Mammary epithelial cell (primary cell): ENCODE measurements at regions not wholly inside any gene's neighbourhood (a gene's known extent, or its start where the extent isn't known, plus 50 kb on each side); places are given as distances from the start of the nearest gene placed in this dataset.

Experiments used
- EZH2 ChIP-seq: IDR thresholded peaks from 2 replicates; pipeline ENCODE4 v1.6.1; 2012; ENCODE audit warnings: low read length, inconsistent platforms, borderline replicate concordance
- TF ChIP-seq, protein P1 (sequence below), 2 donors: IDR thresholded peaks in 1 of 2; conservative IDR thresholded peaks in 1 of 2; 2 replicates each; pipeline ENCODE4 v1.5.1; 2011 to 2012; ENCODE audit warnings: inconsistent platforms in 2 of 2, low read length in 2 of 2, mild to moderate bottlenecking in 2 of 2, control low read depth in 1 of 2, low read depth in 1 of 2; ENCODE audit not compliant: insufficient read depth in 1 of 2; ENCODE audit errors: extremely low read depth in 1 of 2

DNA sequence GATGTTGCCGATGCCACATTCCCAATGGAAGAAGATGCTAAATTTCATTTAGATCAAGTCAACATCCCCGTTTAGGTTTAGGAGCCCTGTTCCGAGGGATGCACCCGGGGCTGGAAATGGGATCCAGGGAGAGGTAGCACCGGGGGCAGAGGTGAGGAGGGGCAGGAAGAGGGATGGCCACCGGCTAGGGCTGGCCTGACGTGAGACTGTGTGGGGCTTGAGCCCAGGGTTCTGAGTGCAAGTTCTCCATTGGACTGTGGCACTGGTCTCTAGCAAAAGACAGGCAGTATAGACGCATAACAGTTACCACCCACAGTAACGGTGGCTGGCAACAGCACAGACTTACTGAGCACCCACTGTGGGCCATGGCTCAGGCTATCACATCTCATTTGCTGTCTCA, 209.0 kb upstream of the MVB12B start:
- TF ChIP-seq, protein P1, sequence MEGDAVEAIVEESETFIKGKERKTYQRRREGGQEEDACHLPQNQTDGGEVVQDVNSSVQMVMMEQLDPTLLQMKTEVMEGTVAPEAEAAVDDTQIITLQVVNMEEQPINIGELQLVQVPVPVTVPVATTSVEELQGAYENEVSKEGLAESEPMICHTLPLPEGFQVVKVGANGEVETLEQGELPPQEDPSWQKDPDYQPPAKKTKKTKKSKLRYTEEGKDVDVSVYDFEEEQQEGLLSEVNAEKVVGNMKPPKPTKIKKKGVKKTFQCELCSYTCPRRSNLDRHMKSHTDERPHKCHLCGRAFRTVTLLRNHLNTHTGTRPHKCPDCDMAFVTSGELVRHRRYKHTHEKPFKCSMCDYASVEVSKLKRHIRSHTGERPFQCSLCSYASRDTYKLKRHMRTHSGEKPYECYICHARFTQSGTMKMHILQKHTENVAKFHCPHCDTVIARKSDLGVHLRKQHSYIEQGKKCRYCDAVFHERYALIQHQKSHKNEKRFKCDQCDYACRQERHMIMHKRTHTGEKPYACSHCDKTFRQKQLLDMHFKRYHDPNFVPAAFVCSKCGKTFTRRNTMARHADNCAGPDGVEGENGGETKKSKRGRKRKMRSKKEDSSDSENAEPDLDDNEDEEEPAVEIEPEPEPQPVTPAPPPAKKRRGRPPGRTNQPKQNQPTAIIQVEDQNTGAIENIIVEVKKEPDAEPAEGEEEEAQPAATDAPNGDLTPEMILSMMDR (conservative IDR thresholded peaks at IDR 0.05 in 1 of 2, IDR thresholded peaks at IDR 0.05 in 1 of 2; ENCODE audit: extremely low read depth in 1 of 2, insufficient read depth in 1 of 2, low read depth in 1 of 2, low read length in 2 of 2) = no peak
- no peak for TF ChIP-seq EZH2
